GM19397 (cell line): ENCODE measurements at regions not wholly inside any gene's neighbourhood (a gene's known extent, or its start where the extent isn't known, plus 50 kb on each side); places are given as distances from the start of the nearest gene placed in this dataset.
"Not testable (repeated sequence)": the region's sequence is repeated elsewhere in the genome, so short reads cannot be mapped to it uniquely, and the experiment has no call there.

Source experiments
- ATAC-seq: cut with Tn5 transposase; IDR thresholded peaks from one replicate; pipeline ENCODE4 v1.9.1; 2021; ENCODE audit warnings: mild to moderate bottlenecking, moderate library complexity; ENCODE audit not compliant: unreplicated experiment

- ATAC-seq, result no peak
These were observed 449.3 kb downstream of the PRR16 start for GRCh38 chr5:120913396-120913795.

- ATAC-seq, result no peak
These were observed 453.2 kb downstream of the PRR16 start for GRCh38 chr5:120917214-120917758.

- ATAC-seq, result no peak
These were observed 454.9 kb downstream of the PRR16 start for GRCh38 chr5:120919017-120919416.

GRCh38 chr5:120923026-120923425, 458.9 kb downstream of the PRR16 start:
- no peak for ATAC-seq

GRCh38 chr5:120926471-120926870, 462.4 kb downstream of the PRR16 start:
- no peak for ATAC-seq

- no peak for ATAC-seq
These were observed 463.9 kb downstream of the PRR16 start for GRCh38 chr5:120927950-120928530.

- no peak for ATAC-seq
These were observed 468.4 kb downstream of the PRR16 start for GRCh38 chr5:120932480-120932879.

- no peak for ATAC-seq
These were observed 469.9 kb downstream of the PRR16 start for GRCh38 chr5:120934031-120934430.

GRCh38 chr5:120936652-120937051, 472.6 kb downstream of the PRR16 start:
- no peak for ATAC-seq

GRCh38 chr5:120938604-120939003, 474.5 kb downstream of the PRR16 start:
- no peak for ATAC-seq

GRCh38 chr5:120942596-120943350, 478.7 kb downstream of the PRR16 start:
- ATAC-seq, result no peak

- not testable (repeated sequence) for ATAC-seq
These were observed 485.5 kb downstream of the PRR16 start for GRCh38 chr5:120949596-120949995.

GRCh38 chr5:120953445-120953844, 489.3 kb downstream of the PRR16 start:
- not testable (repeated sequence) for ATAC-seq

- ATAC-seq, result no peak
These were observed 490.2 kb downstream of the PRR16 start for GRCh38 chr5:120954255-120954654.

- ATAC-seq, result no peak
These were observed 491.7 kb downstream of the PRR16 start for GRCh38 chr5:120955795-120956194.

GRCh38 chr5:120958877-120959485, 494.9 kb downstream of the PRR16 start:
- ATAC-seq, result no peak

- ATAC-seq, result no peak
These were observed 496.4 kb downstream of the PRR16 start for GRCh38 chr5:120960510-120960909.

GRCh38 chr5:120967366-120967765, 503.3 kb downstream of the PRR16 start:
- ATAC-seq, result no peak

GRCh38 chr5:120974690-120975089, 510.6 kb downstream of the PRR16 start:
- no peak for ATAC-seq

- no peak for ATAC-seq
These were observed 518.3 kb downstream of the PRR16 start for GRCh38 chr5:120982351-120982750.

- ATAC-seq, result no peak
These were observed 521.4 kb downstream of the PRR16 start for GRCh38 chr5:120985526-120985925.

- no peak for ATAC-seq
These were observed 524.4 kb downstream of the PRR16 start for GRCh38 chr5:120988491-120988890.
